ENCODE measurements at regions not wholly inside any gene's neighbourhood (a gene's known extent, or its start where the extent isn't known, plus 50 kb on each side); places are given as distances from the start of the nearest gene placed in this dataset.
A peak's percentile ranks its signal among the peaks of the same experiment; 100 is the strongest.

GRCh38 chr7:55279080-55279845 lies 85.9 kb upstream of the LANCL2 start:
- no peaks in the 10 kb centered on the region for H3K9me3 ChIP-seq (ENCODE audit: insufficient read depth, low read depth, low read length)
- H3K4me3 ChIP-seq (ENCODE audit: low read length, poor library complexity, severe bottlenecking) = no peak overlapping the region
- H3K9me2 ChIP-seq (replicated peaks; ENCODE audit: low read depth, low read length) = no peaks in the 10 kb centered on the region
- H3K79me2 ChIP-seq (ENCODE audit: insufficient read depth, low read length) = no peaks in the 10 kb centered on the region
- no peak overlapping the region for H2AFZ ChIP-seq (ENCODE audit: low read length)
- no peaks in the 10 kb centered on the region for H3F3A ChIP-seq (ENCODE audit: low read depth)
- H3K36me3 ChIP-seq (ENCODE audit: insufficient read depth, low read length) = no peaks in the 10 kb centered on the region
- H3K4me2 ChIP-seq (ENCODE audit: low read depth, low read length, poor library complexity, severe bottlenecking) = no peak overlapping the region
- no peaks in the 10 kb centered on the region for H3K4me1 ChIP-seq (ENCODE audit: insufficient read depth, low read length, poor library complexity, severe bottlenecking)
- no peaks in the 10 kb centered on the region for H4K20me1 ChIP-seq (ENCODE audit: insufficient read depth, low read length, poor library complexity, severe bottlenecking)
- no peak overlapping the region for H3K9ac ChIP-seq (ENCODE audit: low read depth, low read length, poor library complexity, severe bottlenecking)
- H3K27me3 ChIP-seq (ENCODE audit: insufficient read depth, low read length, poor library complexity, severe bottlenecking) = no peaks in the 10 kb centered on the region
- TF ChIP-seq CTCF (conservative IDR thresholded peaks at IDR 0.05; ENCODE audit: low read length) (no peak), EZH2phosphoT487 (IDR thresholded peaks at IDR 0.05; ENCODE audit: borderline replicate concordance) (no peak)

GRCh38 chr7:55280031-55280454 lies 85.1 kb upstream of the LANCL2 start:
- Histone ChIP-seq H3K4me2 (ENCODE audit: low read depth, low read length, poor library complexity, severe bottlenecking) (no peak overlapping the region), H3K36me3 (ENCODE audit: insufficient read depth, low read length) (no peaks in the 10 kb centered on the region), H3K9ac (ENCODE audit: low read depth, low read length, poor library complexity, severe bottlenecking) (no peak overlapping the region), H3K9me2 (replicated peaks; ENCODE audit: low read depth, low read length) (no peaks in the 10 kb centered on the region), H3F3A (ENCODE audit: low read depth) (no peaks in the 10 kb centered on the region), H3K4me1 (ENCODE audit: insufficient read depth, low read length, poor library complexity, severe bottlenecking) (no peaks in the 10 kb centered on the region), H2AFZ (ENCODE audit: low read length) (peak overlapping the region; percentile 11), H3K4me3 (ENCODE audit: low read length, poor library complexity, severe bottlenecking) (no peak overlapping the region), H3K79me2 (ENCODE audit: insufficient read depth, low read length) (no peaks in the 10 kb centered on the region), H4K20me1 (ENCODE audit: insufficient read depth, low read length, poor library complexity, severe bottlenecking) (no peaks in the 10 kb centered on the region), H3K9me3 (ENCODE audit: insufficient read depth, low read depth, low read length) (no peaks in the 10 kb centered on the region), H3K27me3 (ENCODE audit: insufficient read depth, low read length, poor library complexity, severe bottlenecking) (no peaks in the 10 kb centered on the region)
- TF ChIP-seq CTCF (conservative IDR thresholded peaks at IDR 0.05; ENCODE audit: low read length) = peak; percentile 74
- no peak for TF ChIP-seq EZH2phosphoT487 (IDR thresholded peaks at IDR 0.05; ENCODE audit: borderline replicate concordance)

DNA sequence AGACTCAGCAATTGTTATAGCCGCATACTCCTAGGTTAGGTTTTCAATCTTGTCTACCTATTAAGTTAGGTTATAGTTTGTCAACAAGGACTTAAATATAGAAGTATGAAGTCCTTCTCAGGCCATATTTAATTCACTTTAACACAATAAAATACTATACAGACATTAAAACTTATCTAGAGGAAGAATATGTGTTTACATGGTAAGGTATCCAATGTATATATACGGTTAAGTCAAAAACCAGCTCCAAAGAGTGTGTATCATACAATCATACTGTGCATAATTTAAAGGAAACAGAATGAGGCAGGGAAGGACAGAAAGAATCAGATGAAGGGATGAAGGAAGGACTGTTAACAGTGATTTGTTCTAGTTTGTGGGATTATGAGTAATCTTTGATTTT lies 79.5 kb upstream of the LANCL2 start:
- TF ChIP-seq EZH2phosphoT487 (IDR thresholded peaks at IDR 0.05; ENCODE audit: borderline replicate concordance) (no peak), CTCF (conservative IDR thresholded peaks at IDR 0.05; ENCODE audit: low read length) (no peak)
- Histone ChIP-seq H3K4me2 (ENCODE audit: low read depth, low read length, poor library complexity, severe bottlenecking) (no peak overlapping the region), H3K9me3 (ENCODE audit: insufficient read depth, low read depth, low read length) (no peaks in the 10 kb centered on the region), H3K9me2 (replicated peaks; ENCODE audit: low read depth, low read length) (no peaks in the 10 kb centered on the region), H3K4me3 (ENCODE audit: low read length, poor library complexity, severe bottlenecking) (no peak overlapping the region), H3K79me2 (ENCODE audit: insufficient read depth, low read length) (no peaks in the 10 kb centered on the region), H3F3A (ENCODE audit: low read depth) (no peaks in the 10 kb centered on the region), H3K9ac (ENCODE audit: low read depth, low read length, poor library complexity, severe bottlenecking) (no peak overlapping the region), H3K4me1 (ENCODE audit: insufficient read depth, low read length, poor library complexity, severe bottlenecking) (no peaks in the 10 kb centered on the region), H3K27me3 (ENCODE audit: insufficient read depth, low read length, poor library complexity, severe bottlenecking) (no peaks in the 10 kb centered on the region), H2AFZ (ENCODE audit: low read length) (no peak overlapping the region), H3K36me3 (ENCODE audit: insufficient read depth, low read length) (no peaks in the 10 kb centered on the region), H4K20me1 (ENCODE audit: insufficient read depth, low read length, poor library complexity, severe bottlenecking) (no peaks in the 10 kb centered on the region)
